PC-3 (cell line): ENCODE measurements at regions not wholly inside any gene's neighbourhood (a gene's known extent, or its start where the extent isn't known, plus 50 kb on each side); places are given as distances from the start of the nearest gene placed in this dataset.

ENCODE experiments used
- ATAC-seq: fragments of 200-7000 bp; cut with Tn5 transposase; 2 replicates; pipeline ENCODE4 v1.9.1; 2020; ENCODE audit warnings: mild to moderate bottlenecking, moderate library complexity
- BruUV-seq: library from RNA; stranded (reverse); fragments of 400-500 nt; replicated peaks from 2 replicates; lab custom pipeline; 2021; lab: Mats Ljungman, UMichigan
- CTCF ChIA-PET: fragments of 300-600 bp; sonication (Branson Sonifier 250); formaldehyde crosslinking; loops from one replicate; lab custom pipeline; 2022; ENCODE audit warnings: antibody characterized with exemption; lab: Charles Lee
- POLR2A ChIA-PET: fragments of 300-600 bp; sonication (Branson Sonifier 250); formaldehyde crosslinking; loops from one replicate; lab custom pipeline; 2022; ENCODE audit warnings: antibody characterized with exemption; ENCODE audit not compliant: unreplicated experiment; lab: Charles Lee
- DNase-seq: peaks from one replicate; pipeline ENCODE4 v3.0.0-alpha.2; 2015
- H2AFZ ChIP-seq: fragments of 300-600 bp; sonication (generic); 2 replicates; pipeline ENCODE4 v1.6.0; 2016; ENCODE audit warnings: antibody characterized with exemption, low read length
- H3F3A ChIP-seq: fragments of 300-600 bp; sonication (generic); one replicate; pipeline ENCODE4 v1.6.0; 2017; ENCODE audit warnings: antibody characterized with exemption, low read length, control low read depth, mild to moderate bottlenecking; ENCODE audit not compliant: unreplicated experiment
- H3K27ac ChIP-seq: fragments of 300-600 bp; sonication (generic); 2 replicates; pipeline ENCODE4 v1.5.1; 2016; ENCODE audit warnings: mild to moderate bottlenecking, low read length
- H3K27me3 ChIP-seq: fragments of 300-600 bp; sonication (generic); 2 replicates; pipeline ENCODE4 v1.6.1; 2016; ENCODE audit warnings: low read length, mixed read lengths
- H3K36me3 ChIP-seq: fragments of 300-600 bp; sonication (generic); 2 replicates; pipeline ENCODE4 v1.6.1; 2016; ENCODE audit warnings: low read depth, mixed run types, low read length, mixed read lengths
- H3K4me1 ChIP-seq: fragments of 300-600 bp; sonication (generic); 2 replicates; pipeline ENCODE4 v1.5.1; 2016; ENCODE audit warnings: low read length; ENCODE audit not compliant: insufficient read depth
- H3K4me2 ChIP-seq: fragments of 300-600 bp; sonication (generic); 2 replicates; pipeline ENCODE4 v1.6.0; 2016; ENCODE audit warnings: low read length
- H3K4me3 ChIP-seq: fragments of 300-600 bp; sonication (generic); 2 replicates; pipeline ENCODE4 v1.5.1; 2016; ENCODE audit warnings: mild to moderate bottlenecking, low read length, mixed read lengths
- H3K79me2 ChIP-seq: fragments of 300-600 bp; sonication (generic); 2 replicates; pipeline ENCODE4 v1.6.1; 2017; ENCODE audit warnings: low read length, mixed read lengths
- H3K9ac ChIP-seq: fragments of 300-600 bp; sonication (generic); 2 replicates; pipeline ENCODE4 v1.6.0; 2016; ENCODE audit warnings: mild to moderate bottlenecking, low read length
- H3K9me2 ChIP-seq: fragments of 300-600 bp; sonication (generic); replicated peaks from 2 replicates; pipeline ENCODE4 v1.6.1; 2016; ENCODE audit warnings: mixed run types, low read length, mixed read lengths
- H3K9me3 ChIP-seq: fragments of 300-600 bp; sonication (generic); 2 replicates; pipeline ENCODE4 v1.6.1; 2016; ENCODE audit warnings: low read length, mixed read lengths
- H4K20me1 ChIP-seq: fragments of 300-600 bp; sonication (generic); 2 replicates; pipeline ENCODE4 v1.6.1; 2016; ENCODE audit warnings: low read length, mixed read lengths
- EZH2 ChIP-seq: fragments of 300-600 bp; sonication (generic); IDR thresholded peaks from one replicate; pipeline ENCODE4 v1.6.1; 2017; ENCODE audit warnings: antibody characterized with exemption, mild to moderate bottlenecking, low read length; ENCODE audit not compliant: unreplicated experiment
- EZH2phosphoT487 ChIP-seq: fragments of 300-600 bp; sonication (generic); IDR thresholded peaks from 2 replicates; pipeline ENCODE4 v1.6.1; 2018; ENCODE audit warnings: mild to moderate bottlenecking, antibody characterized with exemption, low read length, borderline replicate concordance
- intact Hi-C: fragments of 100-400 bp; cut with micrococcal nuclease; formaldehyde crosslinking; loops from 2 replicates; pipeline ENCODE4 v1.9.0; 2023
- TF ChIP-seq, protein P1 (sequence below): fragments of 300-600 bp; sonication (generic); conservative IDR thresholded peaks from 2 replicates; pipeline ENCODE4 v1.5.1; 2017; ENCODE audit warnings: antibody characterized with exemption, low read depth, mild to moderate bottlenecking, low read length

- no peaks in the 10 kb centered on the region for H3K36me3 ChIP-seq
- DNase-seq (no peak), ATAC-seq (no peak)
- H3K9ac ChIP-seq, result no peak overlapping the region
- intact Hi-C loops, result no loop called here
- H3K4me1 ChIP-seq, result no peaks in the 10 kb centered on the region
- ChIA-PET POLR2A (no interaction called here), CTCF (no interaction called here)
- 0 out of 2 replicates have a peak, but pooled peaks cover 4% of the 10 kb centered on the region for H3K9me3 ChIP-seq
- no TSS peak for BruUV-seq
- H3K79me2 ChIP-seq, result no peaks in the 10 kb centered on the region
- H3K4me3 ChIP-seq, result no peak overlapping the region
- TF ChIP-seq EZH2 (no peak), EZH2phosphoT487 (no peak)
- TF ChIP-seq, protein P1, sequence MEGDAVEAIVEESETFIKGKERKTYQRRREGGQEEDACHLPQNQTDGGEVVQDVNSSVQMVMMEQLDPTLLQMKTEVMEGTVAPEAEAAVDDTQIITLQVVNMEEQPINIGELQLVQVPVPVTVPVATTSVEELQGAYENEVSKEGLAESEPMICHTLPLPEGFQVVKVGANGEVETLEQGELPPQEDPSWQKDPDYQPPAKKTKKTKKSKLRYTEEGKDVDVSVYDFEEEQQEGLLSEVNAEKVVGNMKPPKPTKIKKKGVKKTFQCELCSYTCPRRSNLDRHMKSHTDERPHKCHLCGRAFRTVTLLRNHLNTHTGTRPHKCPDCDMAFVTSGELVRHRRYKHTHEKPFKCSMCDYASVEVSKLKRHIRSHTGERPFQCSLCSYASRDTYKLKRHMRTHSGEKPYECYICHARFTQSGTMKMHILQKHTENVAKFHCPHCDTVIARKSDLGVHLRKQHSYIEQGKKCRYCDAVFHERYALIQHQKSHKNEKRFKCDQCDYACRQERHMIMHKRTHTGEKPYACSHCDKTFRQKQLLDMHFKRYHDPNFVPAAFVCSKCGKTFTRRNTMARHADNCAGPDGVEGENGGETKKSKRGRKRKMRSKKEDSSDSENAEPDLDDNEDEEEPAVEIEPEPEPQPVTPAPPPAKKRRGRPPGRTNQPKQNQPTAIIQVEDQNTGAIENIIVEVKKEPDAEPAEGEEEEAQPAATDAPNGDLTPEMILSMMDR, result no peak
- no peaks in the 10 kb centered on the region for H3F3A ChIP-seq
- H4K20me1 ChIP-seq, result no peaks in the 10 kb centered on the region
- H3K4me2 ChIP-seq, result no peak overlapping the region
- H2AFZ ChIP-seq, result no peak overlapping the region
- H3K27me3 ChIP-seq, result no peaks in the 10 kb centered on the region
- H3K27ac ChIP-seq, result no peak overlapping the region
- no peaks in the 10 kb centered on the region for H3K9me2 ChIP-seq
Observed at GRCh38 chr7:8921807-8922206, 488.4 kb downstream of the NXPH1 start.

GRCh38 chr7:8922726-8923125 is 489.3 kb downstream of the NXPH1 start:
- CTCF ChIA-PET, result no interaction called here
- peaks cover 7% of the 10 kb centered on the region; the same call in 1 of the 2 replicates for H3K9me3 ChIP-seq
- no peaks in the 10 kb centered on the region for H3K79me2 ChIP-seq
- no peak overlapping the region for H3K27ac ChIP-seq
- no peak overlapping the region for H2AFZ ChIP-seq
- no peaks in the 10 kb centered on the region for H3K36me3 ChIP-seq
- no peaks in the 10 kb centered on the region for H3K4me1 ChIP-seq
- H3K4me3 ChIP-seq, result no peak overlapping the region
- POLR2A ChIA-PET, result no interaction called here
- no TSS peak for BruUV-seq
- no peak overlapping the region for H3K9ac ChIP-seq
- no peaks in the 10 kb centered on the region for H3K9me2 ChIP-seq
- no peak for TF ChIP-seq EZH2
- TF ChIP-seq, protein P1, result no peak
- no peak for TF ChIP-seq EZH2phosphoT487
- no peak overlapping the region for H3K4me2 ChIP-seq
- intact Hi-C loops, result no loop called here
- H4K20me1 ChIP-seq, result no peaks in the 10 kb centered on the region
- H3F3A ChIP-seq, result no peaks in the 10 kb centered on the region
- DNase-seq (no peak), ATAC-seq (no peak)
- H3K27me3 ChIP-seq, result no peaks in the 10 kb centered on the region

DNA sequence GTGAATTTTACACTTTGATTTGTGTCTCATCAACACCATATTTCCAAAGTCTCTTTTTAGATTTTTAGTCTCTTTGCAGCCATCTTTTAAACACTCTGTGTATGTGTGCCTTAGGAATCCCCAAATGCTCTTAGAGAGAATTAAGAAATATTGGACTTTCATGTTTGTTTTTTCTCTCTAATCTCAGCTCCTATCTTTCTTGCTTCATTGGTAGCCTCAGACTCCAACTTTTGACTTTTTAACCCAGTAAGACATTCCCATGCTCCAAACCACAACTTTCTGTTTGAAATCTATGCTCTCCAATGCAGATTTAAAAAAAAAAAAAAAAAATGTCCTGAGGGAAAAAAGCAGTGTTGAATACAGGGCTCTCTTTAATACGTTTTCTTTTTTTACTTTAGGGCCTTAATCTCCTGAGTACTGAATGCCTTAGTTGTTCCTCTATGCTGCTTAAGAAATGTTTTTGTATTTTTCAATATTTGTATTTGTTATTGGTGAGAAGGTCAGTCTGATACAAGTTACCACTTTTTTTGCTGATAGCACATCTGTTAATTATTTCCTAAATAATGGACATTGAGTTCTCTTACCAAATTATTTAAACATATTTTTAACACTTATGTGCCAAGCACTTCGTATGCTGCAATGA is 489.9 kb downstream of the NXPH1 start:
- no peaks in the 10 kb centered on the region for H4K20me1 ChIP-seq
- H2AFZ ChIP-seq, result no peak overlapping the region
- no peak overlapping the region for H3K4me2 ChIP-seq
- ATAC-seq (no peak), DNase-seq (no peak)
- ChIA-PET POLR2A (no interaction called here), CTCF (no interaction called here)
- no TSS peak for BruUV-seq
- H3K79me2 ChIP-seq, result no peaks in the 10 kb centered on the region
- no peaks in the 10 kb centered on the region for H3K9me2 ChIP-seq
- H3K9ac ChIP-seq, result no peak overlapping the region
- no peaks in the 10 kb centered on the region for H3F3A ChIP-seq
- H3K36me3 ChIP-seq, result no peaks in the 10 kb centered on the region
- intact Hi-C loops, result no loop called here
- no peak for TF ChIP-seq EZH2
- TF ChIP-seq, protein P1, result no peak
- H3K9me3 ChIP-seq, result peaks cover 7% of the 10 kb centered on the region; the same call in 1 of the 2 replicates
- H3K4me3 ChIP-seq, result no peak overlapping the region
- H3K27me3 ChIP-seq, result no peaks in the 10 kb centered on the region
- H3K27ac ChIP-seq, result no peak overlapping the region
- H3K4me1 ChIP-seq, result no peaks in the 10 kb centered on the region
